VCaP (cell line): ENCODE measurements at regions not wholly inside any gene's neighbourhood (a gene's known extent, or its start where the extent isn't known, plus 50 kb on each side); places are given as distances from the start of the nearest gene placed in this dataset.

ENCODE experiments used
- H3K27ac ChIP-seq: fragments of 450-650 bp; 2 replicates; pipeline ENCODE4 v1.5.1; 2017
- TF ChIP-seq, protein P1 (sequence below): fragments of 450-650 bp; conservative IDR thresholded peaks from 2 replicates; pipeline ENCODE4 v1.5.1; 2017; ENCODE audit warnings: mild to moderate bottlenecking, moderate library complexity

DNA sequence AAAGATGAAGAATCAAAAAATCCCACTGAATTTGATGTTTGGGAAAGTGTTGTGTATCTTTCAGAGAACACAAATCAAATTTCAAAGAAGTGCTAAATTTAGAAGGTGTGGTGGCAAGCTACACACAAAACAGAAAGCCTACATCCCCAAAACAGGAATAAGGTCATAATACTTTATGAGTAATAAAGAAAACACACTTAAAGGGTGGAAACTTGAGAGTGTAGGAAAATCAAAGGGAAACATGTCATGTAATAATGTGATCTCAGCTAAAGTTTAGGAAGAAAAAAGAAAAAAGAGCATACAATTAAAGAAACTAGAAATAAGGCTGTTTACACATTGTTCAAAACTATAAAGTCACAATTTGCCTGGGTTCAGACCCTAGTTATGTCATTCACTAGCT lies 668.7 kb downstream of the PCDH17 start:
- TF ChIP-seq, protein P1, sequence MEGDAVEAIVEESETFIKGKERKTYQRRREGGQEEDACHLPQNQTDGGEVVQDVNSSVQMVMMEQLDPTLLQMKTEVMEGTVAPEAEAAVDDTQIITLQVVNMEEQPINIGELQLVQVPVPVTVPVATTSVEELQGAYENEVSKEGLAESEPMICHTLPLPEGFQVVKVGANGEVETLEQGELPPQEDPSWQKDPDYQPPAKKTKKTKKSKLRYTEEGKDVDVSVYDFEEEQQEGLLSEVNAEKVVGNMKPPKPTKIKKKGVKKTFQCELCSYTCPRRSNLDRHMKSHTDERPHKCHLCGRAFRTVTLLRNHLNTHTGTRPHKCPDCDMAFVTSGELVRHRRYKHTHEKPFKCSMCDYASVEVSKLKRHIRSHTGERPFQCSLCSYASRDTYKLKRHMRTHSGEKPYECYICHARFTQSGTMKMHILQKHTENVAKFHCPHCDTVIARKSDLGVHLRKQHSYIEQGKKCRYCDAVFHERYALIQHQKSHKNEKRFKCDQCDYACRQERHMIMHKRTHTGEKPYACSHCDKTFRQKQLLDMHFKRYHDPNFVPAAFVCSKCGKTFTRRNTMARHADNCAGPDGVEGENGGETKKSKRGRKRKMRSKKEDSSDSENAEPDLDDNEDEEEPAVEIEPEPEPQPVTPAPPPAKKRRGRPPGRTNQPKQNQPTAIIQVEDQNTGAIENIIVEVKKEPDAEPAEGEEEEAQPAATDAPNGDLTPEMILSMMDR = no peak
- H3K27ac ChIP-seq = no peak overlapping the region

DNA sequence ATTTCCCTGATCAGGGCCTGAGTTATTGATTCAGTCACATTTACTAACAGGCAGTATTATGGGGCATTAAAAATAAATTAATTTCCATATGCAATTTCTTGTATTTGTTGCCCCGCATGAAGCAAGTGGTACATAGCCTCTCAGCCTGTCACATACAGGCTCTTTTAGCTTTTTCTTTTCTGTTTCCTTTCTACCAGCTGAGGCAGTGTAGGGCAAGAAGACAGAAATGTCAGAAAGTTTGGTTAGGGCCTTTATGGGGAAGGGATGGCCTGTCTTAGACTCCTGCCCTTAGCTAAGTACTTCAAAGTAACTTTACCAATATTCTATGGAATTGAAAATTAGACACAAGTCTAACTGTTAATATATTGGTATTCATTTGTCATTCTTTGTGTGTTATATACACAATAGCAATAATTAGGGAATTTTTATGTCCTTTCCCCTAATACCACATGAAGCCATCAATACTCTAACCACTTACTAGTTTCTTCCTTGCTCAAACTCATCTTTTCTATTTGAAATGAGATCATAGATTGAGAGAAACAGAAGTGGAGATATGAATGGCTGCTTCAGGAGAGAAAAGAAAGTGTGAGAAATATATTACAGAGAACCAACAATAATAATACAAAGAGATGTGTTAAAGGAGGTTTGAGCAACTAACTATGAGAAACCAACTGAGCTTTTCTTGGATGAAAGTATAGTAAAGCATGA lies 669.6 kb downstream of the PCDH17 start:
- H3K27ac ChIP-seq = no peak overlapping the region
- TF ChIP-seq, protein P1 = no peak

DNA sequence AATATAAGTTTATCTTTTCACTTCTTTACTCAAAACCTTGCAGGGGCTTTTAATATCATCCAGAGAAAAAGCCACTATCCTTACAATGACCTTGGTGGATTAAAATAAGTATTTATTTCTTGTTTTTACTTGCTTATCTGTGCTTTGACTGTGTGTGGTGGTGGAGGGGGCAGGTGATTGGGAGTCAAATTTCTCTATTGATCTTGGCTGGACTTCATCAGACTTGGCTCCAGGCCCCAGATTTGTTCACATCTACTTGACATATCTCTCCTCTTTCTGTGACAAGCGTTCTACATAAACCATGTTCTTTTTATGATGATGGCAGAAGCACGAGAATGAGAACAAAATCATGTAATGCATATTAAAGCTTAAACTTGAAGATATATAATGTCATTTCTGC lies 670.8 kb downstream of the PCDH17 start:
- TF ChIP-seq, protein P1 = no peak
- no peak overlapping the region for H3K27ac ChIP-seq

GRCh38 chr13:58306062-58306461 lies 674.5 kb downstream of the PCDH17 start:
- TF ChIP-seq, protein P1 = no peak
- H3K27ac ChIP-seq = no peak overlapping the region

DNA sequence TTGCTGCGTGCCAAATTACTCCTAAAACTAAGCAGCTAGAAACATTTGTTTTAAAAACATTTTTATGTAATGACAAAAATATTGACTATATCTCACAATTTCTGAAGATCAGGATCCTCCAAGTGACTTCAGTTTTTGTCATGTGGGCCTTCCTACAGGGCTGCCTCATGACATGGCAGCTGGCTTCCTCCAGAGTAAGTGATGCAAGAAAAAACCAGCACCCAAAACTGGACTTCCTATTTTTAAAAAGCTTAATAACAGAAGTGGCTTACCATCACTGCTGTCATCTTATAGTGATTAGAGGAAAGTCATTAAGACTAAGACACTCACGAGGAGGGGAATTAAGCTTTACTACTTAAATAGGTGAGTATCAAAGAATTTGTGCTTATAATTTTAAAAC lies 681.7 kb downstream of the PCDH17 start:
- H3K27ac ChIP-seq = no peak overlapping the region
- TF ChIP-seq, protein P1 = no peak

- TF ChIP-seq, protein P1 = no peak
- no peak overlapping the region for H3K27ac ChIP-seq
Measured at GRCh38 chr13:58318495-58319167, 687.1 kb downstream of the PCDH17 start.

DNA sequence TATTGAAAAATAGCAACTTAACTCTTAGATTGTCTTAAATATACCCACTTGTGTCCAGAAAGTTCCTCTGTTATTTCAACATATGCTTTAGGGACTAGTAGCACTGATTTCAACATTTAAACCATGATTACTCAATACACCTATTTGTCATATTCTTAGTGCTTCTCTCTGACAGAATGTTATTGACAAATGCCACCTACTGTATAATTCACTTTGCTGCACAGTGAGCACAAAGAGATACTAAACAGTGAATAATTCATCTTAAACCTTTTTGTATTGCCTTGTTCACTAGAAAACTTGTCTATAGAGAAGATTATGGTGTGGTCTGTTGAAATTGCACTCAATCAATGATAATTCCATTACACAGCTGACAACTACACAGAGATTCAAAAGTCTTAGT lies 692.6 kb downstream of the PCDH17 start:
- H3K27ac ChIP-seq = no peak overlapping the region
- TF ChIP-seq, protein P1 = no peak
